ENCODE measurements at regions not wholly inside any gene's neighbourhood (a gene's known extent, or its start where the extent isn't known, plus 50 kb on each side); places are given as distances from the start of the nearest gene placed in this dataset.
"Not testable (repeated sequence)": the region's sequence is repeated elsewhere in the genome, so short reads cannot be mapped to it uniquely, and the experiment has no call there.

DNA sequence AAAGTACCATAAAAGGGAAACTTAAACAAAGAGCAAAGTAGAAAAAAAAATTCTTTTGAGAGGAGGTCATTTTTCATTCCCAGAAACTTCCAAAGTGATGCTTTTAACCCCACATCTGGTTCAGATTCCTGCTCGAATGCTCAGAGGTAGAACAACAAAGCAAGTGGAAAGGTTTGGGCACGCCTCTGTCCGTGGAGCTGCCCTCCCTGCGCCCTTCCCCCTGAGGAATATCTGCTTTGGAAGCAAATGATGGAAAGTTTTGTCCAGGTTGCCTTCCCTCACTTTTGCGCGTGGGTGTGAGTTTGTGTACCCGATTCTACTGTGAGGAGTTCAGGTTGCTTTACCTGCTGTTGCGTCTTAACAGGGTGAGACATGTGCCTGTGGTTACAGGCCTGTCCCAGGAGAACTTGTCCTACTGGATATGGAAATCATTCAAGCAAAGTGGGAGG, 110.2 kb downstream of the KLF5 start:
- Histone ChIP-seq H3K36me3 (ENCODE audit: control insufficient read depth, insufficient read depth, low read length) (no peaks in the 10 kb centered on the region), H3K27ac (ENCODE audit: low read length) (no peak overlapping the region), H3K27me3 (ENCODE audit: control insufficient read depth, insufficient read depth, low read length) (no peaks in the 10 kb centered on the region), H3K4me3 (ENCODE audit: low read length) (no peak overlapping the region), H3K4me1 (ENCODE audit: control insufficient read depth, insufficient read depth, low read length) (no peaks in the 10 kb centered on the region), H3K9me3 (replicated peaks; ENCODE audit: control insufficient read depth, low read depth, low read length) (no peaks in the 10 kb centered on the region)
- no peak for DNase-seq
- WGBS (ENCODE audit: insufficient coverage) = 51% methylated on average over 7 of the region's 8 CpGs

DNA sequence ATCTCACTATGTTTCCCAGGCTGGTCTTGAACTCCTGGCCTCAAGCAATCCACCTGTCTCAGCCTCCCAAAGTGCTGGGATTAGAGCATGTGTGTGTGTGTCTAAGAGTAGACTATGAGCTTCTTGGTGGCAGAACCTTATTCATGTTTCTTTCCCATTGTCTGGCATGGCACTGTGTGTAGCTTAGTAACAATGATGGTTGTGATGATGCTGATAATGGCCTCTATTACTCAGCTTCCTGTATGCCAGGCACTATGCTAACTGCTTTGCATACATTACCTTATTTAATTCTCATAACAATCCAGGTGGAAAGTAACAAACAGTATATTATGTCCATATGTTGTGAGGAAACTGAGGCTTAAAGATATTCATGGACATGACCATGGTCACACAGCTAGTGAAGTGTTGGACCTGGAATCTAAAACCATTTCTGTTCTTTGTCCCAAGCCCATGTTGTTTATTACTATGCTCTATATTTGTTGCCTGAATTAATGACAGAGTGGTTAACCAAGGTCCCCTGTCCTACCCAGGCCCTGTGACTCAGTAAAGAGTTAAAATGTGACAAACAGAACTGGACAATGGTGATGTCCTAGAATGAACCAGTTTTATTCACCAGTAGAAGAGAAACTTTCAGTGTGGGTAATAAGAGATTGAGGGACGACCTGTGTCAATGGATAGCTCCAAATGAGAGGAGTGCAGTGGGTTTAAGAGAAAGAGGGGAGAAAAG, 109.6 kb downstream of the KLF5 start:
- Histone ChIP-seq H3K4me1 (ENCODE audit: control insufficient read depth, insufficient read depth, low read length) (no peaks in the 10 kb centered on the region), H3K9me3 (replicated peaks; ENCODE audit: control insufficient read depth, low read depth, low read length) (no peaks in the 10 kb centered on the region), H3K4me3 (ENCODE audit: low read length) (no peak overlapping the region), H3K27me3 (ENCODE audit: control insufficient read depth, insufficient read depth, low read length) (no peaks in the 10 kb centered on the region), H3K36me3 (ENCODE audit: control insufficient read depth, insufficient read depth, low read length) (no peaks in the 10 kb centered on the region), H3K27ac (ENCODE audit: low read length) (no peak overlapping the region)
- 40% methylated on average over 1 of the region's 1 CpG for WGBS (ENCODE audit: insufficient coverage)
- no peak for DNase-seq

- Histone ChIP-seq H3K27me3 (ENCODE audit: control insufficient read depth, insufficient read depth, low read length) (no peaks in the 10 kb centered on the region), H3K36me3 (ENCODE audit: control insufficient read depth, insufficient read depth, low read length) (no peaks in the 10 kb centered on the region), H3K9me3 (replicated peaks; ENCODE audit: control insufficient read depth, low read depth, low read length) (no peaks in the 10 kb centered on the region), H3K4me3 (ENCODE audit: low read length) (no peak overlapping the region), H3K27ac (ENCODE audit: low read length) (no peak overlapping the region), H3K4me1 (ENCODE audit: control insufficient read depth, insufficient read depth, low read length) (no peaks in the 10 kb centered on the region)
- 88% methylated on average over 1 of the region's 4 CpGs for WGBS (ENCODE audit: insufficient coverage)
- DNase-seq = no peak
These were observed 108.4 kb downstream of the KLF5 start for GRCh38 chr13:73167028-73167820.

DNA sequence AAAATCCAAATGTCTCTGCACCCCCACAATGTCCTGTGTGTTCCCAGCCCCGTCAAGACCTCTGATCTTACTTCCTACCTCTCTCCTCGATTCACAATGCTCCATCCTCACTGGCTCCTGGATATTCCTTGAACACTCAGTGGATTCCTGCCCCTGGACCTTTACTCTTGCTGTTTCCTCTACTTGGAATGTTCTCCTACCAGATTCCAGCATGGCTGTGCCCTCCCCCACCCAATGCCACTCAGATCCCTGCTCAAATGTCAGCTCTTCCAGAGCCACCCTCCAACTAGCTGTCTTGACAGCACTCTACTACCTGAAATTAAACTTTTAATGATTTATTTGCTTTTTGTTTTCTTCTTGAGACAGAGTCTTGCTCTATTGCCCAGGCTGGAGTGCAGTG, 107.4 kb downstream of the KLF5 start:
- Histone ChIP-seq H3K27ac (ENCODE audit: low read length) (no peak overlapping the region), H3K36me3 (ENCODE audit: control insufficient read depth, insufficient read depth, low read length) (no peaks in the 10 kb centered on the region), H3K4me1 (ENCODE audit: control insufficient read depth, insufficient read depth, low read length) (no peaks in the 10 kb centered on the region), H3K9me3 (replicated peaks; ENCODE audit: control insufficient read depth, low read depth, low read length) (no peaks in the 10 kb centered on the region), H3K4me3 (ENCODE audit: low read length) (no peak overlapping the region), H3K27me3 (ENCODE audit: control insufficient read depth, insufficient read depth, low read length) (no peaks in the 10 kb centered on the region)
- 81% methylated on average over 2 of the region's 2 CpGs for WGBS (ENCODE audit: insufficient coverage)
- no peak for DNase-seq

DNA sequence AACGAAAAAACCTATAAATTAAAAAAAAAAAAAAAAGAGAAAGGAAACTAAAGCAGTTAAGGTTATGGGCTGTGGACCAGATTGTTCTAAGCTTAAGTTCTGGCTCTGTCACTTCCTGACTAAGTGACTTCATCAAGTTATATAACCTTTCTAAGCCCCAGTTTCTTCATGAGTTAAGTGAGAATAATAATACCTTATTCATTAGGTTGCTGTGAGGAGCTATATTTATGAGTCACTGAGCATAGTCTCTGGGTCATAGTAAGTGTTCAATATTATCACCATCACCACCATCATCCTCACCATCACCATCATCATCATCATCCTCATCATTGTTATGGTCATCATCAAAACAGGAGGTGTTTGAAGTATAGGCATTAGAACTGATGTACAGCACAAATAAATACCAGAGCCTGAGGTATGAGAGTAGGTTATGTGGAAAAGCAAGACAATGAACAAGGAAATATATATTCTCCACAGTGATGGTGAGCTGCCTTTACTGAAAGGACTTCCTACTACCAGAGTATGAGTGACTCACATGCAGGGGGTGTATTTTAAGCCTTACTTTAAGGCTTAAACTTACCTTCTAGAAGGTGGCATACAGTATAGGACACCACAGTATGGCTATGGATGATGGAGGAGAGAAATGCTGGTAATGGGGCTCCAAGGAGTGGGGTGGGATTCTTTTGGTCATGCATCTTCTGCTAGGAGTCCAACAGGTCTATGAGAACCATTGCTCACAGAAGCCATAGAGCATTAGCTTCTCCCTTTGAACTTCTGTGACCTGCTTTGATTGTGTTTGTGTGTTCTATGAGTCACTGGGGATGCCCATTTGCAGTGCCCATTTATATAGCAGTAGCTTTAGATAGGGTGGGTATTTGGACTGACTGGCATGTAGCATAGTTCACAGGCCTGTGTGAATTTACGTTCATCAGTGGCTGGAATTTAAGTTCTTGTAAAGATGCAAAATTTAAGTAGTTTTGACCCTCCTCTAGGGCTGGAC, 104.4 kb downstream of the KLF5 start:
- no peaks in the 10 kb centered on the region for H3K4me1 ChIP-seq (ENCODE audit: control insufficient read depth, insufficient read depth, low read length)
- no peak overlapping the region for H3K27ac ChIP-seq (ENCODE audit: low read length)
- no peaks in the 10 kb centered on the region for H3K36me3 ChIP-seq (ENCODE audit: control insufficient read depth, insufficient read depth, low read length)
- DNase-seq = no peak
- H3K9me3 ChIP-seq (replicated peaks; ENCODE audit: control insufficient read depth, low read depth, low read length) = no peaks in the 10 kb centered on the region
- no peaks in the 10 kb centered on the region for H3K27me3 ChIP-seq (ENCODE audit: control insufficient read depth, insufficient read depth, low read length)
- no CpG with 5 or more reads among the region's 2 CpGs for WGBS (ENCODE audit: insufficient coverage)
- no peak overlapping the region for H3K4me3 ChIP-seq (ENCODE audit: low read length)

- not testable (repeated sequence) for DNase-seq; H3K4me3 ChIP-seq (ENCODE audit: low read length); H3K9me3 ChIP-seq (replicated peaks; ENCODE audit: control insufficient read depth, low read depth, low read length); H3K27me3 ChIP-seq (ENCODE audit: control insufficient read depth, insufficient read depth, low read length); H3K27ac ChIP-seq (ENCODE audit: low read length); H3K36me3 ChIP-seq (ENCODE audit: control insufficient read depth, insufficient read depth, low read length); H3K4me1 ChIP-seq (ENCODE audit: control insufficient read depth, insufficient read depth, low read length)
- WGBS (ENCODE audit: insufficient coverage) = no CpG with 5 or more reads among the region's 5 CpGs
These were observed 101.7 kb downstream of the KLF5 start for GRCh38 chr13:73160371-73161031.

DNA sequence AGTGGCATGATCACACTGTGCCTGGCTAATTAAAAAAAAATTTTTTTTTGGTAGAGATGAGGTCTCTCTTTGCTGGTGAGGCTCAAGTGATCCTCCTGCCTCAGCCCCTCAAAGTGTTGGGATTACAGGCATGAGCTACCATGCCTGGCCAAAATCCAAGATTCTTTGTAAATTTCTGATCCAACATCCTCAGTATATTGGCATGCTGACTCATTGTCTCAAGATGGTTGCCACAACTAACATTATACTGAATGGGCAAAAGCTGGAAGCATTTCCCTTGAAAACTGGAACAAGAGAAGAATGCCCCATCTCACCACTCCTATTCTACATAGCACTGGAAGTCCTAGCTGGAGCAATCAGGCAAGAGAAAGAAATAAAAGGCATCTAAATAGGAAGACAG, 100.0 kb downstream of the KLF5 start:
- Histone ChIP-seq H3K27me3 (ENCODE audit: control insufficient read depth, insufficient read depth, low read length) (no peaks in the 10 kb centered on the region), H3K4me3 (ENCODE audit: low read length) (no peak overlapping the region), H3K36me3 (ENCODE audit: control insufficient read depth, insufficient read depth, low read length) (no peaks in the 10 kb centered on the region), H3K4me1 (ENCODE audit: control insufficient read depth, insufficient read depth, low read length) (no peaks in the 10 kb centered on the region), H3K27ac (ENCODE audit: low read length) (no peak overlapping the region), H3K9me3 (replicated peaks; ENCODE audit: control insufficient read depth, low read depth, low read length) (no peaks in the 10 kb centered on the region)
- no peak for DNase-seq

GRCh38 chr13:73157031-73157430, 98.2 kb downstream of the KLF5 start:
- 64% methylated on average over 1 of the region's 2 CpGs for WGBS (ENCODE audit: insufficient coverage)
- H3K4me3 ChIP-seq (ENCODE audit: low read length) = no peak overlapping the region
- no peaks in the 10 kb centered on the region for H3K4me1 ChIP-seq (ENCODE audit: control insufficient read depth, insufficient read depth, low read length)
- no peaks in the 10 kb centered on the region for H3K27me3 ChIP-seq (ENCODE audit: control insufficient read depth, insufficient read depth, low read length)
- no peaks in the 10 kb centered on the region for H3K36me3 ChIP-seq (ENCODE audit: control insufficient read depth, insufficient read depth, low read length)
- DNase-seq = no peak
- H3K9me3 ChIP-seq (replicated peaks; ENCODE audit: control insufficient read depth, low read depth, low read length) = no peaks in the 10 kb centered on the region
- no peak overlapping the region for H3K27ac ChIP-seq (ENCODE audit: low read length)

GRCh38 chr13:73146707-73147106, 87.9 kb downstream of the KLF5 start:
- Histone ChIP-seq H3K4me1 (ENCODE audit: control insufficient read depth, insufficient read depth, low read length) (no peaks in the 10 kb centered on the region), H3K9me3 (replicated peaks; ENCODE audit: control insufficient read depth, low read depth, low read length) (no peaks in the 10 kb centered on the region), H3K4me3 (ENCODE audit: low read length) (no peak overlapping the region), H3K27me3 (ENCODE audit: control insufficient read depth, insufficient read depth, low read length) (no peaks in the 10 kb centered on the region), H3K36me3 (ENCODE audit: control insufficient read depth, insufficient read depth, low read length) (no peaks in the 10 kb centered on the region), H3K27ac (ENCODE audit: low read length) (no peak overlapping the region)
- no peak for DNase-seq
- 80% methylated on average over 1 of the region's 2 CpGs for WGBS (ENCODE audit: insufficient coverage)

All from muscle of leg (tissue), 3 donors.